ENCODE measurements at regions not wholly inside any gene's neighbourhood (a gene's known extent, or its start where the extent isn't known, plus 50 kb on each side); places are given as distances from the start of the nearest gene placed in this dataset.

DNA sequence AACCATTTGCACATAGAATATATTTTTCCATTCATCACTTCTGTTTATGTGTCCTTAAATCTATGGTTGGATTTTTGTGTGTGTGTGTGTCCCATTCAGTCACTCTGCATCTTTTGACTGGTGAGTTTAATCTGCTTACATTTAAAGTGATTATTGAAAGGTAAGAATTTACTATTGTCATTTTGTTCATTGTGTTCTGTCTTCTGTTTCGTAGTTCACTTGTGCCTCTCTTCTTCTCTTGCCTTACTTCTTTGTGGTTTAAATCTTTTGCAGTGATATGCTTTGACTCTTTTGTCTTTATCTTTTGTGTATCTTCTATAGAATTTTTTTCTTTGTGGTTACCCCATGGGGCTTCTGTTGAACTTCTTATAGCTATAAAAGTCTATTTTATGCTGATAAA, 166.3 kb upstream of the UBE3A start:
- TF ChIP-seq, protein P1, sequence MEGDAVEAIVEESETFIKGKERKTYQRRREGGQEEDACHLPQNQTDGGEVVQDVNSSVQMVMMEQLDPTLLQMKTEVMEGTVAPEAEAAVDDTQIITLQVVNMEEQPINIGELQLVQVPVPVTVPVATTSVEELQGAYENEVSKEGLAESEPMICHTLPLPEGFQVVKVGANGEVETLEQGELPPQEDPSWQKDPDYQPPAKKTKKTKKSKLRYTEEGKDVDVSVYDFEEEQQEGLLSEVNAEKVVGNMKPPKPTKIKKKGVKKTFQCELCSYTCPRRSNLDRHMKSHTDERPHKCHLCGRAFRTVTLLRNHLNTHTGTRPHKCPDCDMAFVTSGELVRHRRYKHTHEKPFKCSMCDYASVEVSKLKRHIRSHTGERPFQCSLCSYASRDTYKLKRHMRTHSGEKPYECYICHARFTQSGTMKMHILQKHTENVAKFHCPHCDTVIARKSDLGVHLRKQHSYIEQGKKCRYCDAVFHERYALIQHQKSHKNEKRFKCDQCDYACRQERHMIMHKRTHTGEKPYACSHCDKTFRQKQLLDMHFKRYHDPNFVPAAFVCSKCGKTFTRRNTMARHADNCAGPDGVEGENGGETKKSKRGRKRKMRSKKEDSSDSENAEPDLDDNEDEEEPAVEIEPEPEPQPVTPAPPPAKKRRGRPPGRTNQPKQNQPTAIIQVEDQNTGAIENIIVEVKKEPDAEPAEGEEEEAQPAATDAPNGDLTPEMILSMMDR (IDR thresholded peaks at IDR 0.05), result no peak
- TF ChIP-seq POLR2A (IDR thresholded peaks at IDR 0.05), result no peak
